Sigmoid colon (tissue), 6 donors: ENCODE measurements at regions not wholly inside any gene's neighbourhood (a gene's known extent, or its start where the extent isn't known, plus 50 kb on each side); places are given as distances from the start of the nearest gene placed in this dataset.

Experiments
- DNase-seq: peaks from one replicate; pipeline ENCODE4 v3.0.0-alpha.2; 2019
- H3K27ac ChIP-seq, 4 donors: fragments of 200-600 bp; sonication (generic); one replicate each; pipeline ENCODE4 v1.5.1; 2016 to 2019; ENCODE audit warnings: mild to moderate bottlenecking in 1 of 4
- H3K27me3 ChIP-seq, 3 donors: fragments of 200-600 bp; sonication (generic); one replicate each; pipeline ENCODE4 v1.5.1; 2019; ENCODE audit warnings: mild to moderate bottlenecking in 1 of 3
- H3K36me3 ChIP-seq, 4 donors: fragments of 200-600 bp; sonication (generic); one replicate each; pipeline ENCODE4 v1.5.1; 2016 to 2019
- H3K4me1 ChIP-seq, 4 donors: fragments of 200-600 bp; sonication (generic); one replicate each; pipeline ENCODE4 v1.5.1; 2017 to 2019
- H3K4me3 ChIP-seq, 4 donors: fragments of 200-600 bp; sonication (generic); one replicate each; pipeline ENCODE4 v1.5.1; 2017 to 2019; ENCODE audit warnings: mild to moderate bottlenecking in 2 of 4, moderate library complexity in 1 of 4
- H3K9me3 ChIP-seq, 4 donors: fragments of 200-600 bp in 3 of 4; sonication (generic) in 3 of 4; one replicate each; pipeline versions ENCODE4 v1.5.1 to v1.6.1; 2013 to 2019
- CTCF ChIP-seq, 4 experiments: fragments of 450-650 bp in 3 of 4; fragments of 200-600 bp in 1 of 4; IDR thresholded peaks; one replicate each; pipeline ENCODE4 v1.5.1; 2016 to 2019; ENCODE audit warnings: antibody characterized with exemption in 4 of 4, mild to moderate bottlenecking in 3 of 4, moderate library complexity in 2 of 4
- EP300 ChIP-seq, 4 donors: sonication (generic); formaldehyde crosslinking; IDR thresholded peaks; one replicate each; pipeline ENCODE4 v1.6.1; 2017; ENCODE audit warnings: antibody characterized with exemption in 4 of 4
- POLR2A ChIP-seq, 2 donors: fragments of 450-650 bp; IDR thresholded peaks; one replicate each; pipeline ENCODE4 v1.6.1; 2016; ENCODE audit warnings: antibody characterized with exemption in 2 of 2, mild to moderate bottlenecking in 2 of 2, moderate library complexity in 2 of 2
- POLR2AphosphoS5 ChIP-seq, 4 donors: sonication (generic); formaldehyde crosslinking; IDR thresholded peaks; one replicate each; pipeline ENCODE4 v1.6.1; 2017; ENCODE audit warnings: antibody characterized with exemption in 4 of 4
- WGBS, 2 donors: extraction: QIAGEN DNeasy Blood & Tissue Kit; methylation state at CpG; one replicate each; pipeline ENCODE4 v1.1.7; 2013; 5-methylcytosine and 5-hydroxymethylcytosine counted together
- intact Hi-C: fragments of 100-400 bp; cut with DNase I; formaldehyde crosslinking; loops from one replicate; pipeline ENCODE4 v1.15.1; 2023
- donor health status: healthy with polysubstance abuse.
- donor health status: healthy.

- TF ChIP-seq CTCF (IDR thresholded peaks at IDR 0.05) (no peak), POLR2A (IDR thresholded peaks at IDR 0.05) (no peak), EP300 (IDR thresholded peaks at IDR 0.05) (no peak), POLR2AphosphoS5 (IDR thresholded peaks at IDR 0.05) (no peak)
- Histone ChIP-seq H3K27ac (no peak overlapping the region), H3K4me3 (no peak overlapping the region), H3K27me3 (no peaks in the 10 kb centered on the region), H3K9me3 (peaks cover 0 to 3% (median 0%) of the 10 kb centered on the region in 4 donors), H3K36me3 (no peaks in the 10 kb centered on the region), H3K4me1 (no peaks in the 10 kb centered on the region)
- 52 to 78% methylated on average over 1 of the region's 1 CpG for WGBS, 2 donors
- intact Hi-C loops: no loop called here
- no peak for DNase-seq
Observed at GRCh38 chr2:123359636-123360035, 665.5 kb upstream of the CNTNAP5 start.

- H3K9me3 ChIP-seq: no peaks in the 10 kb centered on the region
- no peaks in the 10 kb centered on the region for H3K27me3 ChIP-seq
- H3K4me1 ChIP-seq: no peaks in the 10 kb centered on the region
- TF ChIP-seq CTCF (IDR thresholded peaks at IDR 0.05): no peak
- TF ChIP-seq EP300 (IDR thresholded peaks at IDR 0.05): no peak
- TF ChIP-seq POLR2AphosphoS5 (IDR thresholded peaks at IDR 0.05): no peak
- no peak for TF ChIP-seq POLR2A (IDR thresholded peaks at IDR 0.05)
- DNase-seq: no peak
- H3K36me3 ChIP-seq: no peaks in the 10 kb centered on the region
- no peak overlapping the region for H3K27ac ChIP-seq
- no peak overlapping the region for H3K4me3 ChIP-seq
- intact Hi-C loops: no loop called here
- 77 to 84% methylated on average over 8 of the region's 8 CpGs for WGBS, 2 donors
Observed at GRCh38 chr2:123362671-123363440, 662.2 kb upstream of the CNTNAP5 start.

- Histone ChIP-seq H3K27me3 (no peaks in the 10 kb centered on the region), H3K27ac (no peak overlapping the region), H3K4me3 (no peak overlapping the region), H3K4me1 (no peaks in the 10 kb centered on the region), H3K36me3 (no peaks in the 10 kb centered on the region), H3K9me3 (no peaks in the 10 kb centered on the region)
- intact Hi-C loops: no loop called here
- TF ChIP-seq CTCF (IDR thresholded peaks at IDR 0.05) (no peak), EP300 (IDR thresholded peaks at IDR 0.05) (no peak), POLR2AphosphoS5 (IDR thresholded peaks at IDR 0.05) (no peak), POLR2A (IDR thresholded peaks at IDR 0.05) (no peak)
- DNase-seq: no peak
- 59 to 76% methylated on average over 2 of the region's 2 CpGs for WGBS, 2 donors
Observed at GRCh38 chr2:123363826-123364225, 661.3 kb upstream of the CNTNAP5 start.

GRCh38 chr2:123364243-123364896 lies 660.7 kb upstream of the CNTNAP5 start:
- Histone ChIP-seq H3K4me3 (no peak overlapping the region), H3K27me3 (no peaks in the 10 kb centered on the region), H3K27ac (no peak overlapping the region), H3K36me3 (no peaks in the 10 kb centered on the region), H3K9me3 (no peaks in the 10 kb centered on the region), H3K4me1 (no peaks in the 10 kb centered on the region)
- intact Hi-C loops: no loop called here
- DNase-seq: no peak
- WGBS, 2 donors: 70 to 78% methylated on average over 3 of the region's 3 CpGs
- TF ChIP-seq EP300 (IDR thresholded peaks at IDR 0.05): no peak

- Histone ChIP-seq H3K4me3 (no peak overlapping the region), H3K36me3 (no peaks in the 10 kb centered on the region), H3K27me3 (no peaks in the 10 kb centered on the region), H3K27ac (no peak overlapping the region), H3K4me1 (no peaks in the 10 kb centered on the region), H3K9me3 (no peaks in the 10 kb centered on the region)
- DNase-seq: no peak
- TF ChIP-seq EP300 (IDR thresholded peaks at IDR 0.05) (no peak), POLR2A (IDR thresholded peaks at IDR 0.05) (no peak), POLR2AphosphoS5 (IDR thresholded peaks at IDR 0.05) (no peak), CTCF (IDR thresholded peaks at IDR 0.05) (no peak)
- WGBS, 2 donors: 7 to 42% methylated on average over 1 of the region's 1 CpG
- intact Hi-C loops: no loop called here
Observed at GRCh38 chr2:123366239-123366837, 658.7 kb upstream of the CNTNAP5 start.
